HAP-1 (cell line): ENCODE measurements at regions not wholly inside any gene's neighbourhood (a gene's known extent, or its start where the extent isn't known, plus 50 kb on each side); places are given as distances from the start of the nearest gene placed in this dataset.

Experiments used
- DNase-seq, 2 experiments: peaks; one replicate each; pipeline ENCODE4 v3.0.0-alpha.2; 2016 to 2020; ENCODE audit warnings: low spot score in 2 of 2
- H3K27me3 ChIP-seq: fragments of 250-450 bp; sonication (Bioruptor Pico); 2 replicates; pipeline ENCODE4 v1.5.1; 2020; ENCODE audit warnings: low read depth, mild to moderate bottlenecking, moderate library complexity
- H3K36me3 ChIP-seq: fragments of 250-450 bp; sonication (Bioruptor Pico); replicated peaks from 2 replicates; pipeline ENCODE4 v1.5.1; 2020; ENCODE audit warnings: mild to moderate bottlenecking
- H3K4me1 ChIP-seq: fragments of 250-450 bp; sonication (Bioruptor Pico); 2 replicates; pipeline ENCODE4 v1.5.1; 2020; ENCODE audit warnings: mild to moderate bottlenecking
- H3K4me3 ChIP-seq: fragments of 250-450 bp; sonication (Bioruptor Pico); 2 replicates; pipeline ENCODE4 v1.5.1; 2020; ENCODE audit warnings: mild to moderate bottlenecking, moderate library complexity
- H3K9me3 ChIP-seq: fragments of 250-450 bp; sonication (Bioruptor Pico); 2 replicates; pipeline ENCODE4 v1.5.1; 2020; ENCODE audit warnings: mild to moderate bottlenecking, moderate library complexity
- in situ Hi-C: fragments of 300-500 bp; cut with MboI; formaldehyde crosslinking; loops from 3 replicates; pipeline ENCODE4 v1.14.3; 2020; ENCODE audit warnings: low sequenced_read_pairs, inconsistent platforms, mixed read lengths

GRCh38 chr12:94779485-94779884 lies 129.1 kb upstream of the TMCC3 start:
- no peak for DNase-seq
- Histone ChIP-seq H3K4me1 (peaks cover 41% of the 10 kb centered on the region), H3K4me3 (no peak overlapping the region), H3K9me3 (no peaks in the 10 kb centered on the region), H3K27me3 (no peaks in the 10 kb centered on the region), H3K36me3 (no peaks in the 10 kb centered on the region)
- in situ Hi-C loops, result loop anchor here (10.0 to 25.0 kb wide), 2 partner anchors 95 to 183 kb away; no protein-coding TSS in a partner anchor

GRCh38 chr12:94777936-94778335 lies 127.6 kb upstream of the TMCC3 start:
- Histone ChIP-seq H3K4me3 (no peak overlapping the region), H3K4me1 (peaks cover 28% of the 10 kb centered on the region), H3K36me3 (no peaks in the 10 kb centered on the region), H3K27me3 (no peaks in the 10 kb centered on the region), H3K9me3 (no peaks in the 10 kb centered on the region)
- DNase-seq, result no peak
- in situ Hi-C loops, result loop anchor here (10.0 to 25.0 kb wide), 2 partner anchors 97 to 184 kb away; no protein-coding TSS in a partner anchor

- H3K27me3 ChIP-seq, result no peaks in the 10 kb centered on the region
- DNase-seq, result no peak
- peaks cover 41% of the 10 kb centered on the region for H3K4me1 ChIP-seq
Measured at GRCh38 chr12:94775710-94776109, 125.4 kb upstream of the TMCC3 start.

GRCh38 chr12:94771741-94772140 lies 121.4 kb upstream of the TMCC3 start:
- no peaks in the 10 kb centered on the region for H3K36me3 ChIP-seq
- H3K4me1 ChIP-seq, result peaks cover 48% of the 10 kb centered on the region
- no peak overlapping the region for H3K4me3 ChIP-seq
- peak in 1 of 2 experiments; percentile 60 for DNase-seq
- H3K9me3 ChIP-seq, result no peaks in the 10 kb centered on the region
- in situ Hi-C loops, result loop anchor here (10.0 kb wide), 1 partner anchor 103 kb away; no protein-coding TSS in a partner anchor
- no peaks in the 10 kb centered on the region for H3K27me3 ChIP-seq

More at GRCh38 chr12:94775710-94776109, 125.4 kb upstream of the TMCC3 start:
- Histone ChIP-seq H3K4me3 (no peak overlapping the region), H3K9me3 (no peaks in the 10 kb centered on the region), H3K36me3 (no peaks in the 10 kb centered on the region)
- in situ Hi-C loops, result loop anchor here (10.0 to 25.0 kb wide), 2 partner anchors 99 to 187 kb away; no protein-coding TSS in a partner anchor

GRCh38 chr12:94771199-94771598 lies 120.8 kb upstream of the TMCC3 start:
- peak; percentile 69 to 99 for DNase-seq
- Histone ChIP-seq H3K36me3 (no peaks in the 10 kb centered on the region), H3K4me1 (peaks cover 43% of the 10 kb centered on the region), H3K4me3 (no peak overlapping the region), H3K9me3 (no peaks in the 10 kb centered on the region), H3K27me3 (no peaks in the 10 kb centered on the region)
- in situ Hi-C loops, result loop anchor here (10.0 kb wide), 1 partner anchor 104 kb away; no protein-coding TSS in a partner anchor

- no peak overlapping the region for H3K4me3 ChIP-seq
- H3K27me3 ChIP-seq, result no peaks in the 10 kb centered on the region
- no peaks in the 10 kb centered on the region for H3K36me3 ChIP-seq
- in situ Hi-C loops, result loop anchor here (10.0 kb wide), 1 partner anchor 104 kb away; no protein-coding TSS in a partner anchor
- H3K9me3 ChIP-seq, result no peaks in the 10 kb centered on the region
- DNase-seq, result peak in 1 of 2 experiments; percentile 86
- H3K4me1 ChIP-seq, result peaks cover 41% of the 10 kb centered on the region
Measured at GRCh38 chr12:94770791-94771190, 120.4 kb upstream of the TMCC3 start.

GRCh38 chr12:94769776-94770759 lies 119.7 kb upstream of the TMCC3 start:
- H3K36me3 ChIP-seq, result no peaks in the 10 kb centered on the region
- H3K9me3 ChIP-seq, result no peaks in the 10 kb centered on the region
- H3K27me3 ChIP-seq, result no peaks in the 10 kb centered on the region
- no peak overlapping the region for H3K4me3 ChIP-seq
- no peak for DNase-seq
- in situ Hi-C loops, result loop anchor here (10.0 kb wide), 1 partner anchor 105 kb away; no protein-coding TSS in a partner anchor
- H3K4me1 ChIP-seq, result peaks cover 41% of the 10 kb centered on the region

- DNase-seq, result no peak
- peaks cover 41% of the 10 kb centered on the region for H3K4me1 ChIP-seq
- H3K27me3 ChIP-seq, result no peaks in the 10 kb centered on the region
- in situ Hi-C loops, result no loop called here
- no peak overlapping the region for H3K4me3 ChIP-seq
- H3K9me3 ChIP-seq, result no peaks in the 10 kb centered on the region
- H3K36me3 ChIP-seq, result no peaks in the 10 kb centered on the region
Measured at GRCh38 chr12:94769047-94769420, 118.7 kb upstream of the TMCC3 start.

- Histone ChIP-seq H3K4me3 (no peak overlapping the region), H3K9me3 (no peaks in the 10 kb centered on the region), H3K36me3 (no peaks in the 10 kb centered on the region), H3K4me1 (peaks cover 45% of the 10 kb centered on the region), H3K27me3 (no peaks in the 10 kb centered on the region)
- in situ Hi-C loops, result no loop called here
- DNase-seq, result no peak
Measured at GRCh38 chr12:94768398-94769046, 118.2 kb upstream of the TMCC3 start.

- DNase-seq, result no peak
- in situ Hi-C loops, result no loop called here
Measured at GRCh38 chr12:94767956-94768355, 117.6 kb upstream of the TMCC3 start.

GRCh38 chr12:94766397-94766796 lies 116.0 kb upstream of the TMCC3 start:
- H3K27me3 ChIP-seq, result no peaks in the 10 kb centered on the region
- H3K9me3 ChIP-seq, result no peaks in the 10 kb centered on the region
- in situ Hi-C loops, result no loop called here
- H3K4me1 ChIP-seq, result peaks cover 32% of the 10 kb centered on the region
- no peak for DNase-seq
- H3K36me3 ChIP-seq, result no peaks in the 10 kb centered on the region
- no peak overlapping the region for H3K4me3 ChIP-seq

More at GRCh38 chr12:94767956-94768355, 117.6 kb upstream of the TMCC3 start:
- Histone ChIP-seq H3K27me3 (no peaks in the 10 kb centered on the region), H3K4me3 (no peak overlapping the region), H3K36me3 (no peaks in the 10 kb centered on the region), H3K4me1 (peaks cover 45% of the 10 kb centered on the region), H3K9me3 (no peaks in the 10 kb centered on the region)

- Histone ChIP-seq H3K36me3 (no peaks in the 10 kb centered on the region), H3K4me3 (no peak overlapping the region), H3K27me3 (no peaks in the 10 kb centered on the region), H3K9me3 (no peaks in the 10 kb centered on the region), H3K4me1 (peaks cover 10% of the 10 kb centered on the region)
- in situ Hi-C loops, result loop anchor here (5.0 kb wide), 1 partner anchor 216 kb away; no protein-coding TSS in a partner anchor
- no peak for DNase-seq
Measured at GRCh38 chr12:94763462-94763861, 113.1 kb upstream of the TMCC3 start.

- peaks cover 5% of the 10 kb centered on the region for H3K4me1 ChIP-seq
- no peaks in the 10 kb centered on the region for H3K9me3 ChIP-seq
- no peak overlapping the region for H3K4me3 ChIP-seq
- no peak for DNase-seq
- H3K27me3 ChIP-seq, result no peaks in the 10 kb centered on the region
- H3K36me3 ChIP-seq, result no peaks in the 10 kb centered on the region
- in situ Hi-C loops, result loop anchor here (5.0 kb wide), 1 partner anchor 216 kb away; no protein-coding TSS in a partner anchor
Measured at GRCh38 chr12:94762943-94763342, 112.6 kb upstream of the TMCC3 start.
